D721Med (cell line): ENCODE measurements at regions not wholly inside any gene's neighbourhood (a gene's known extent, or its start where the extent isn't known, plus 50 kb on each side); places are given as distances from the start of the nearest gene placed in this dataset.
"Not testable (repeated sequence)": the region's sequence is repeated elsewhere in the genome, so short reads cannot be mapped to it uniquely, and the experiment has no call there.

ENCODE experiments used
- DNase-seq: peaks from one replicate; pipeline ENCODE4 v3.0.0; 2011; ENCODE audit warnings: low spot score; ENCODE audit not compliant: insufficient read length
- FAIRE-seq: peaks from 2 replicates; lab custom pipeline; 2011; peaks lifted over from hg19 to GRCh38; lab: Jason Lieb, UNC
- TF ChIP-seq, protein P1 (sequence below): IDR thresholded peaks from 2 replicates; pipeline ENCODE4 v1.5.1; 2012; ENCODE audit warnings: mild to moderate bottlenecking, control low read depth; ENCODE audit not compliant: insufficient read depth; ENCODE audit errors: missing control alignments

DNA sequence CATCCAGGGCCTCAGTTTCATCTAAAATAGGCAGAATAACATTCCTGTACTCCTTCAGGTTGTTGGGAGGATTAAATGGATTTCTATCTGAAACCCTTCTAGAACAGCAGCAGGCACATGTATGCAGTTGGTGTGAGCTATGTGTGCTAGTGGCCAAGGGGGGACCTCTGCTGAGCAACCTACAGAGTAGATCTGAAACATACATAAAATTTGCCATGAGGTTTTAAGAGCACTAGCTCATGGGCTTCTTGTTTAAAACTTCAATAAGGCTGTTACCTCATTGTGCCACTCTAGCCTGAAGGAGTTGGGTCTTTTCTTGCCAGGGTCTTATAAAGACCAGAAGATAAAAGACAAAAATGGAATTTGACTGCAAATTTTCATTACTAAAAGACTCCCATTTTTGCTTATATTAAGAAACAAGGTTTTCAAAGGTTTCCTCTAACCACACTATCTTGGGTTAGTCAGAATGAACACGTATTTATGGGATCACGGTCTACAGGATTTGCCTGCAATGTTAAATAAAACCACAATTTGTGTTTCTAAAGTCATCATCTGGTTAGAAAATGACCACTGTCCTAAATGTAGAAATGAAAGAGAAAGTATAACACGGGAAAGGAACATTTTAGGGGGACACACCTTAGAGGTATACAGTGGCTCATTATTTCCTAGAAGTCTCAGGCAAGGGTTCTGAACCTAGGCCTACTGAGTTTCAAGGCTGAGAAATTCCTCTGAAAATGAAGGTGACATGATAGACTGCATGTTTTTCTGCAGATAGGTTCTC is 144.9 kb upstream of the OLIG3 start:
- no peak for DNase-seq
- no peak for FAIRE-seq
- TF ChIP-seq, protein P1, sequence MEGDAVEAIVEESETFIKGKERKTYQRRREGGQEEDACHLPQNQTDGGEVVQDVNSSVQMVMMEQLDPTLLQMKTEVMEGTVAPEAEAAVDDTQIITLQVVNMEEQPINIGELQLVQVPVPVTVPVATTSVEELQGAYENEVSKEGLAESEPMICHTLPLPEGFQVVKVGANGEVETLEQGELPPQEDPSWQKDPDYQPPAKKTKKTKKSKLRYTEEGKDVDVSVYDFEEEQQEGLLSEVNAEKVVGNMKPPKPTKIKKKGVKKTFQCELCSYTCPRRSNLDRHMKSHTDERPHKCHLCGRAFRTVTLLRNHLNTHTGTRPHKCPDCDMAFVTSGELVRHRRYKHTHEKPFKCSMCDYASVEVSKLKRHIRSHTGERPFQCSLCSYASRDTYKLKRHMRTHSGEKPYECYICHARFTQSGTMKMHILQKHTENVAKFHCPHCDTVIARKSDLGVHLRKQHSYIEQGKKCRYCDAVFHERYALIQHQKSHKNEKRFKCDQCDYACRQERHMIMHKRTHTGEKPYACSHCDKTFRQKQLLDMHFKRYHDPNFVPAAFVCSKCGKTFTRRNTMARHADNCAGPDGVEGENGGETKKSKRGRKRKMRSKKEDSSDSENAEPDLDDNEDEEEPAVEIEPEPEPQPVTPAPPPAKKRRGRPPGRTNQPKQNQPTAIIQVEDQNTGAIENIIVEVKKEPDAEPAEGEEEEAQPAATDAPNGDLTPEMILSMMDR = no peak

- no peak for FAIRE-seq
- no peak for DNase-seq
Measured at GRCh38 chr6:137640086-137640485, 145.9 kb upstream of the OLIG3 start.

GRCh38 chr6:137641474-137642077 is 147.4 kb upstream of the OLIG3 start:
- FAIRE-seq (peak; percentile 93), DNase-seq (peak; percentile 25)
- TF ChIP-seq, protein P1 = peak; percentile 94

More at GRCh38 chr6:137640086-137640485, 145.9 kb upstream of the OLIG3 start:
- TF ChIP-seq, protein P1 = no peak

- DNase-seq, FAIRE-seq: not testable (repeated sequence)
Measured at GRCh38 chr6:137643210-137643609, 149.0 kb upstream of the OLIG3 start.

- not testable (repeated sequence) for DNase-seq, FAIRE-seq
Measured at GRCh38 chr6:137643644-137644043, 149.4 kb upstream of the OLIG3 start.

DNA sequence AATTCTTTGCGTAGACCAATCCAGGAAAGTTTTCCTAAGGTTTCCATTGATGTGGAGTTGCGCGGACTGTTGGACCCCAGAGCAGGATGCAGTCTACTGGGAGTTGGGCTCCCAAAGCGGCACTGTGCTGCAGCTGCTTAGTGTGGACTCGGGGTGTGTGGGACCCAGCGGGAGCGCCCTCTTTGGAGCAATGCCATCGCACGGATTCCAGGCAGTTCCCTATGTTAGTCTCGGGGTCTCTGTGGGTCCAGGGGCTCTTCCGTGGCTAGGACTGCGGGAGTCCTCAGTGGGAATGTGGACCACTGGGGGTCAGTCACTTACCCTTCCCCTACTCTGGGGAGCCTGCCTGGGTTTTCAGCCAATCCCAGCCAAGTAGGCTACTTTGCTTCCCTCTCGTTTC is 151.7 kb upstream of the OLIG3 start:
- DNase-seq (no peak), FAIRE-seq (no peak)
- TF ChIP-seq, protein P1 = no peak

DNA sequence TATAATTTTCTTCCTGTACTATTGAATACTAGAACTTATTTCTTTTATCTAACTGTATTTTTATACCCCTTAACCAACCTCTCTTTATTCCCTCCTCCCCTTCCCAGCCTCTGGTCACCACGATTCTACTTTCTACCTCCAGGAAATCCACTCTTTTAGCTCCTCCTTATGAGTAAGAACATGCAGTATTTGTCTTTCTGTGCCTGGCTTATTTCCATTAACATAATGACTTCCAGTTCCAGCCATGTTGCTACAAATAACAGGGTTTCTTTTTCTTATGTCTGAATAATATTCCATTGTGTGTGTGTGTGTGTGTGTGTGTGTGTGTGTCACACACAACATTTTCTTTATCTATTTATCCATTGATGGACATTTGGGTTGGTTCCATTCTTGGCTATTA is 152.3 kb upstream of the OLIG3 start:
- TF ChIP-seq, protein P1 = no peak
- DNase-seq (no peak), FAIRE-seq (no peak)

- TF ChIP-seq, protein P1 = no peak
- no peak for FAIRE-seq
- DNase-seq = no peak
Measured at GRCh38 chr6:137647762-137648447, 153.7 kb upstream of the OLIG3 start.
